Amygdala (tissue), 56 donors: ENCODE measurements at regions not wholly inside any gene's neighbourhood (a gene's known extent, or its start where the extent isn't known, plus 50 kb on each side); places are given as distances from the start of the nearest gene placed in this dataset.
"Not testable (repeated sequence)": the region's sequence is repeated elsewhere in the genome, so short reads cannot be mapped to it uniquely, and the experiment has no call there.

Experiments used
- DNase-seq, 56 donors: peaks; one replicate each; lab custom pipeline; 2025; lab: John Stamatoyannopoulos, UW

- DNase-seq: no peak
Observed at GRCh38 chr10:44558521-44558920, 173.6 kb upstream of the CXCL12 start.

- no peak for DNase-seq
Observed at GRCh38 chr10:44564361-44564760, 179.5 kb upstream of the CXCL12 start.

- no peak for DNase-seq
Observed at GRCh38 chr10:44564790-44565189, 179.9 kb upstream of the CXCL12 start.

- no peak for DNase-seq
Observed at GRCh38 chr10:44566786-44567185, 181.9 kb upstream of the CXCL12 start.

GRCh38 chr10:44567471-44567870, 182.6 kb upstream of the CXCL12 start:
- DNase-seq: no peak

GRCh38 chr10:44569193-44570091, 184.5 kb upstream of the CXCL12 start:
- peak in 11 of 56 donors; percentile 8 to 40 (median 20) for DNase-seq

- DNase-seq: no peak
Observed at GRCh38 chr10:44571701-44572100, 186.8 kb upstream of the CXCL12 start.

- no peak for DNase-seq
Observed at GRCh38 chr10:44572146-44572545, 187.2 kb upstream of the CXCL12 start.

GRCh38 chr10:44573821-44574220, 188.9 kb upstream of the CXCL12 start:
- DNase-seq: no peak

GRCh38 chr10:44574596-44575480, 189.9 kb upstream of the CXCL12 start:
- no peak for DNase-seq

GRCh38 chr10:44575601-44576380, 190.9 kb upstream of the CXCL12 start:
- DNase-seq: no peak

- DNase-seq: peak in 1 of 56 donors; percentile 11
Observed at GRCh38 chr10:44576702-44577191, 191.8 kb upstream of the CXCL12 start.

GRCh38 chr10:44577533-44577932, 192.6 kb upstream of the CXCL12 start:
- DNase-seq: no peak

GRCh38 chr10:44578271-44578670, 193.4 kb upstream of the CXCL12 start:
- DNase-seq: no peak

GRCh38 chr10:44578963-44579362, 194.1 kb upstream of the CXCL12 start:
- DNase-seq: not testable (repeated sequence)

GRCh38 chr10:44581996-44582395, 197.1 kb upstream of the CXCL12 start:
- no peak for DNase-seq

GRCh38 chr10:44587488-44588318, 202.8 kb upstream of the CXCL12 start:
- DNase-seq: no peak

- DNase-seq: no peak
Observed at GRCh38 chr10:44589181-44589943, 204.5 kb upstream of the CXCL12 start.
